Glutamatergic neuron (in vitro differentiated cells): ENCODE measurements at regions not wholly inside any gene's neighbourhood (a gene's known extent, or its start where the extent isn't known, plus 50 kb on each side); places are given as distances from the start of the nearest gene placed in this dataset.
"Not testable (repeated sequence)": the region's sequence is repeated elsewhere in the genome, so short reads cannot be mapped to it uniquely, and the experiment has no call there.

Experiments used
- DNase-seq: peaks from one replicate; pipeline ENCODE4 v3.0.0; 2022
- H3K27ac Mint-ChIP-seq: one replicate; pipeline ENCODE4 v1.8.0; 2020; ENCODE audit warnings: mild to moderate bottlenecking, mixed read lengths, inconsistent platforms; ENCODE audit not compliant: unreplicated experiment
- H3K27me3 Mint-ChIP-seq: one replicate; pipeline ENCODE4 v1.8.0; 2020; ENCODE audit warnings: mild to moderate bottlenecking, moderate library complexity, mixed read lengths, inconsistent platforms; ENCODE audit not compliant: unreplicated experiment
- H3K36me3 Mint-ChIP-seq: one replicate; pipeline ENCODE4 v1.8.0; 2020; ENCODE audit warnings: mild to moderate bottlenecking, mixed read lengths, inconsistent platforms; ENCODE audit not compliant: unreplicated experiment
- H3K4me1 Mint-ChIP-seq: one replicate; pipeline ENCODE4 v1.8.0; 2020; ENCODE audit warnings: mild to moderate bottlenecking, low read depth, mixed read lengths, inconsistent platforms; ENCODE audit not compliant: unreplicated experiment
- H3K4me3 Mint-ChIP-seq: one replicate; pipeline ENCODE4 v1.8.0; 2020; ENCODE audit warnings: mild to moderate bottlenecking, mixed read lengths, inconsistent platforms; ENCODE audit not compliant: unreplicated experiment
- H3K9me3 Mint-ChIP-seq: one replicate; pipeline ENCODE4 v1.8.0; 2020; ENCODE audit warnings: mild to moderate bottlenecking, moderate library complexity, mixed read lengths, inconsistent platforms; ENCODE audit not compliant: unreplicated experiment
- TF ChIP-seq, protein P1 (sequence below): fragments of 200-600 bp; sonication (generic); IDR thresholded peaks from one replicate; pipeline ENCODE4 v1.5.0; 2021; ENCODE audit not compliant: partially characterized antibody, unreplicated experiment

DNA sequence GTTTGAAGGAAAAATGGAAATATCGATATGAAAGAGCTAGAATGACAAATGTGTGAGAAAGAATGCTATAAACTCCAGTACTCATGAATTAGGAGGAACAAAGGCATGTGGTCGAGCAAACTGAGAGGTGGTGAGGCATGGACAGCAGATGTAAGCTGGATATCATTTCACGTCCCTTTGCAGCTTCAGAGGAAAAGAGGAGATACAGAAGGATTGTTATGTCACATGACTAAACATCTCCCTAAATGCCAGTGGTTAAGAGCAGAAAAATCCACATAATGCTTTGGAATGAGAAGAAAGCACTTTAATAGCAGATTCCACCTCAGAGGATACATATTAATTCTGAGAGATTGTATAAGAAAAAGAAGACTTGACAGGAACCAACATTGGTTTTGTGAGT, 248.7 kb downstream of the ZIC4 start:
- TF ChIP-seq, protein P1, sequence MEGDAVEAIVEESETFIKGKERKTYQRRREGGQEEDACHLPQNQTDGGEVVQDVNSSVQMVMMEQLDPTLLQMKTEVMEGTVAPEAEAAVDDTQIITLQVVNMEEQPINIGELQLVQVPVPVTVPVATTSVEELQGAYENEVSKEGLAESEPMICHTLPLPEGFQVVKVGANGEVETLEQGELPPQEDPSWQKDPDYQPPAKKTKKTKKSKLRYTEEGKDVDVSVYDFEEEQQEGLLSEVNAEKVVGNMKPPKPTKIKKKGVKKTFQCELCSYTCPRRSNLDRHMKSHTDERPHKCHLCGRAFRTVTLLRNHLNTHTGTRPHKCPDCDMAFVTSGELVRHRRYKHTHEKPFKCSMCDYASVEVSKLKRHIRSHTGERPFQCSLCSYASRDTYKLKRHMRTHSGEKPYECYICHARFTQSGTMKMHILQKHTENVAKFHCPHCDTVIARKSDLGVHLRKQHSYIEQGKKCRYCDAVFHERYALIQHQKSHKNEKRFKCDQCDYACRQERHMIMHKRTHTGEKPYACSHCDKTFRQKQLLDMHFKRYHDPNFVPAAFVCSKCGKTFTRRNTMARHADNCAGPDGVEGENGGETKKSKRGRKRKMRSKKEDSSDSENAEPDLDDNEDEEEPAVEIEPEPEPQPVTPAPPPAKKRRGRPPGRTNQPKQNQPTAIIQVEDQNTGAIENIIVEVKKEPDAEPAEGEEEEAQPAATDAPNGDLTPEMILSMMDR: no peak
- DNase-seq: no peak
- no peak overlapping the region for H3K4me3 Mint-ChIP-seq
- H3K27ac Mint-ChIP-seq: no peak overlapping the region
- H3K9me3 Mint-ChIP-seq: no peaks in the 10 kb centered on the region
- no peaks in the 10 kb centered on the region for H3K36me3 Mint-ChIP-seq
- peaks cover 5% of the 10 kb centered on the region for H3K4me1 Mint-ChIP-seq
- H3K27me3 Mint-ChIP-seq: no peaks in the 10 kb centered on the region

DNA sequence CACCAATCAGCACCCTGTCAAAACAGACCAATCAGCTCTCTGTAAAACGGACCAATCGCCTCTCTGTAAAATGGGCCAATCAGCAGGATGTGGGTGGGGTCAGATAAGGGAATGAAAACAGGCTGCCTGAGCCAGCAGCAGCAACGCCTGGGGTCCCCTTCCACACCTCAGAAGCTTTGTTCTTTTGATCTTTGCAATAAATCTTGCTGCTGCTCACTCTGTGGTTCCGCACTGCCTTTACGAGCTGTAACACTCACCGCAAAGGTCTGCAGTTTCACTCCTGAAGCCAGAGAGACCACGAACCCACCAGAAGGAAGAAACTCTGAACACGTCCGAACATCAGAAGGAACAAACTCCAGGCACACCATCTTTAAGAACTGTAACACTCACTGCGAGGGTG, 251.4 kb downstream of the ZIC4 start:
- not testable (repeated sequence) for H3K36me3 Mint-ChIP-seq, H3K27ac Mint-ChIP-seq

DNA sequence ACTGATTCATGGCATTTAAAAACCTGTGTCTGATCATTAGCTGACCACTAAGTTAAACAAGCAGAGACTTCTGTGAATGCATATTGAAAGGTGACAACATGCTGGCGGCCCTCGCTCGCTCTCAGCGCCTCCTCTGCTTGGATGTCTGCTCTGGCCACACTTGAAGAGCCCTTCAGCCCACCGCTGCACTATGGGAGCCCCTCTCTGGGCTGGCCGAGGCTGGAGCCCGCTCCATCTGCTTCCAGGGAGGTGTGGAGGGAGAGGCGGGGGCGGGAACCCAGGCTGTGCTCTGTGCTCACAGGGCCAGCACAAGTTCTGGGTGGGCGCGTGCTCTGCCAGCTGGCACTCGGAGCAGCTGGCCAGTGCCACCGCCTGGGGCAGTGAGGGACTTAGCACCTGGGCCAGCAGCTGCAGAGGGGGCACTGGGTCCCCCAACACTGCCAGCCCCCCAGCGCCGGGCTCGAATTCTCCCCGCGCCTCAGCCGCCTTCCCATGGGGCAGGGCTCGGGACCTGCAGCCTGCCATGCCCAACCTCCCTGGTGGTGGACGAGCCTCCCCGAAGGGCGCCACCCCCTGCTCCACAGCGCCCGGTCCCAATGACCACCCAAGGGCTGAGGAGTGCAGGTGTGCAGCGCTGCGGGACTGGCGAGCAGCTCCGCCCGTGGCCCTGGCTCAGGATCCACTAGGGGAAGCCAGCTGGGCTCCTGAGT, 252.4 kb downstream of the ZIC4 start:
- DNase-seq: no peak
- Mint-ChIP-seq H3K4me3 (no peak overlapping the region), H3K36me3 (no peaks in the 10 kb centered on the region), H3K4me1 (peaks cover 2% of the 10 kb centered on the region), H3K27me3 (peaks cover 2% of the 10 kb centered on the region), H3K9me3 (no peaks in the 10 kb centered on the region), H3K27ac (no peak overlapping the region)
- TF ChIP-seq, protein P1: no peak

More for the DNA sequence above, 251.4 kb downstream of the ZIC4 start:
- H3K4me1 Mint-ChIP-seq, H3K27me3 Mint-ChIP-seq, H3K9me3 Mint-ChIP-seq, DNase-seq, H3K4me3 Mint-ChIP-seq: not testable (repeated sequence)

DNA sequence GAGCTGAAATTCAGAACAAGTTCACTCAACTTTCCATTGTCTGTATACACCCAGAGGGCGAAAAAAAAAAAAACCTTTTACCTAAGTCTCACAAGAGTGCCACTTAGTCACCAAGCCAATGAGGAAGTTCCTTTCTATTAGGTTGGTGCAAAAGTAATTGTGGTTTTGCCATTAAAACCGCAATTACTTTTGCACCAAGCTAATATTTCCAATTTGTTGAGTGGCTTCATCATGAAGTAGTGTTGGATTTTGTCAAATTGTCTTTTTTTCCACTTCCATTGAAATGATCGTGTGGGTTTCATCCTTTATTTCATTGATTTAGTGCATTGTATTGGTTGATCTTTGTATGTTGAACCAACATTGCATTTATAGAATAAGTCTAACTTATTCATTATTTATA, 253.9 kb downstream of the ZIC4 start:
- Mint-ChIP-seq H3K4me3 (no peak overlapping the region), H3K27ac (no peak overlapping the region), H3K27me3 (peaks cover 2% of the 10 kb centered on the region), H3K4me1 (peaks cover under 1% of the 10 kb centered on the region), H3K9me3 (no peaks in the 10 kb centered on the region), H3K36me3 (no peaks in the 10 kb centered on the region)
- TF ChIP-seq, protein P1: no peak
- DNase-seq: no peak

DNA sequence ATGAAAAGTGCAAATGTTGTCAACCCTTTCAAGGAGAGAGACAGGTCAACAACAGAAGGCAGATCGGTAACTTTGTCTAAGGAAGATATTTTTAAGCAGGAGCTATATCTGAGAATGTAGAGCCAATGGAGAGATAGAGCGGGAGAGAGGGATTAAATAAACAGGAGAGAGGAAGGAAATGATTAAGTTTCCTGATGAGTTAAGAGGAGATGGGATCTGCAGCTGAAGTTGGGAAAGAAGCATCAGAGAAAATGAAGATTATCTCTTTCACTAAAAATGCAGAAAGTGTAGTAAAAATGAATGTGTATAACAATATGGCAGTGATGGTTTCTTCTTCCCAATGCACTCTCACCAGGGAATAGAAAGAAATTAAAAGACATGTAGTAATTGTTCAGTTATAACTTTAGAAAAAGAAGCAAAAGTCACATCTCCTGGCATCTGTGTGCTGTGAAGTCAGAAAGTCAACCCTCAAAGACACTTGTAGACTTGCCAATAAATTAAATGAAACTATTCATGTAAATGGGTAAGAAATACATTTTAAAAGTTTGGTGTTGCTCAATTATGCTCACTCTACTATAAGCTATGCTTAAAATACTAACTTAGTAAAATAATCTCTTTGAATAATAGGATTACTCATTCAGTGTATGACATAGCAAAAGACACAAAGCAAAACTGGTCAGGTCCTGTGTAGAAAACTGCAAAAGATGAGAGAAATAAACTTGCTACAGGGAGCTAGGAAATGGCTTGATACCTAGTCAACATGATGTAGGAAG, 264.6 kb downstream of the ZIC4 start:
- no peaks in the 10 kb centered on the region for H3K4me1 Mint-ChIP-seq
- TF ChIP-seq, protein P1: no peak
- no peak for DNase-seq
- no peaks in the 10 kb centered on the region for H3K36me3 Mint-ChIP-seq
- no peak overlapping the region for H3K27ac Mint-ChIP-seq
- H3K27me3 Mint-ChIP-seq: peaks cover 2% of the 10 kb centered on the region
- no peaks in the 10 kb centered on the region for H3K9me3 Mint-ChIP-seq
- no peak overlapping the region for H3K4me3 Mint-ChIP-seq
